IPS-18c (cell line): ENCODE measurements at regions not wholly inside any gene's neighbourhood (a gene's known extent, or its start where the extent isn't known, plus 50 kb on each side); places are given as distances from the start of the nearest gene placed in this dataset.
"Not testable (repeated sequence)": the region's sequence is repeated elsewhere in the genome, so short reads cannot be mapped to it uniquely, and the experiment has no call there.

Source experiments
- H3K4me3 ChIP-seq: 2 replicates; pipeline ENCODE4 v1.7.0; 2013; ENCODE audit warnings: low read depth, mild to moderate bottlenecking, low read length, moderate library complexity; ENCODE audit not compliant: insufficient read depth
- H3K9me3 ChIP-seq: one replicate; pipeline ENCODE4 v1.6.1; 2013; ENCODE audit warnings: mild to moderate bottlenecking, low read length, moderate library complexity; ENCODE audit not compliant: control insufficient read depth, insufficient read depth

- Histone ChIP-seq H3K9me3 (no peaks in the 10 kb centered on the region), H3K4me3 (no peak overlapping the region)
Measured at GRCh38 chr2:47299555-47299954, 69.6 kb upstream of the EPCAM start.

GRCh38 chr2:47298771-47299170 is 70.3 kb upstream of the EPCAM start:
- Histone ChIP-seq H3K4me3 (no peak overlapping the region), H3K9me3 (no peaks in the 10 kb centered on the region)

- no peaks in the 10 kb centered on the region for H3K9me3 ChIP-seq
Measured at GRCh38 chr2:47297767-47298425, 71.2 kb upstream of the EPCAM start.

GRCh38 chr2:47295981-47296635 is 73.0 kb upstream of the EPCAM start:
- Histone ChIP-seq H3K9me3 (no peaks in the 10 kb centered on the region), H3K4me3 (no peak overlapping the region)

More at GRCh38 chr2:47297767-47298425, 71.2 kb upstream of the EPCAM start:
- no peak overlapping the region for H3K4me3 ChIP-seq

GRCh38 chr2:47295131-47295980 is 73.8 kb upstream of the EPCAM start:
- no peak overlapping the region for H3K4me3 ChIP-seq
- H3K9me3 ChIP-seq, result no peaks in the 10 kb centered on the region

- Histone ChIP-seq H3K4me3 (no peak overlapping the region), H3K9me3 (no peaks in the 10 kb centered on the region)
Measured at GRCh38 chr2:47293976-47294375, 75.1 kb upstream of the EPCAM start.

GRCh38 chr2:47288864-47289263 is 80.2 kb upstream of the EPCAM start:
- no peak overlapping the region for H3K4me3 ChIP-seq

GRCh38 chr2:47283659-47284058 is 85.5 kb upstream of the EPCAM start:
- H3K4me3 ChIP-seq, result no peak overlapping the region
- H3K9me3 ChIP-seq, result no peaks in the 10 kb centered on the region

More at GRCh38 chr2:47288864-47289263, 80.2 kb upstream of the EPCAM start:
- H3K9me3 ChIP-seq, result no peaks in the 10 kb centered on the region

- Histone ChIP-seq H3K9me3 (no peaks in the 10 kb centered on the region), H3K4me3 (no peak overlapping the region)
Measured at GRCh38 chr2:47282621-47283272, 86.4 kb upstream of the EPCAM start.

- H3K4me3 ChIP-seq, H3K9me3 ChIP-seq: not testable (repeated sequence)
Measured at GRCh38 chr2:47279525-47279924, 89.6 kb upstream of the EPCAM start.

GRCh38 chr2:47277987-47278386 is 91.1 kb upstream of the EPCAM start:
- no peak overlapping the region for H3K4me3 ChIP-seq
- no peaks in the 10 kb centered on the region for H3K9me3 ChIP-seq

- no peak overlapping the region for H3K4me3 ChIP-seq
- H3K9me3 ChIP-seq, result no peaks in the 10 kb centered on the region
Measured at GRCh38 chr2:47277187-47277586, 91.9 kb upstream of the EPCAM start.

- no peaks in the 10 kb centered on the region for H3K9me3 ChIP-seq
- no peak overlapping the region for H3K4me3 ChIP-seq
Measured at GRCh38 chr2:47276061-47276460, 93.0 kb upstream of the EPCAM start.

- no peaks in the 10 kb centered on the region for H3K9me3 ChIP-seq
- no peak overlapping the region for H3K4me3 ChIP-seq
Measured at GRCh38 chr2:47274054-47274782, 94.9 kb upstream of the EPCAM start.

- no peak overlapping the region for H3K4me3 ChIP-seq
- H3K9me3 ChIP-seq, result no peaks in the 10 kb centered on the region
Measured at GRCh38 chr2:47272905-47273758, 96.0 kb upstream of the EPCAM start.
